GM10266 (cell line): ENCODE measurements at regions not wholly inside any gene's neighbourhood (a gene's known extent, or its start where the extent isn't known, plus 50 kb on each side); places are given as distances from the start of the nearest gene placed in this dataset.

ENCODE experiments used
- DNase-seq: peaks from one replicate; pipeline ENCODE4 v3.0.0; 2012; ENCODE audit errors: extremely low spot score
- TF ChIP-seq, protein P1 (sequence below): IDR thresholded peaks from 2 replicates; pipeline ENCODE4 v1.5.1; 2012; ENCODE audit warnings: mild to moderate bottlenecking, low read depth; ENCODE audit not compliant: control insufficient read depth, insufficient read depth; ENCODE audit errors: missing control alignments

DNA sequence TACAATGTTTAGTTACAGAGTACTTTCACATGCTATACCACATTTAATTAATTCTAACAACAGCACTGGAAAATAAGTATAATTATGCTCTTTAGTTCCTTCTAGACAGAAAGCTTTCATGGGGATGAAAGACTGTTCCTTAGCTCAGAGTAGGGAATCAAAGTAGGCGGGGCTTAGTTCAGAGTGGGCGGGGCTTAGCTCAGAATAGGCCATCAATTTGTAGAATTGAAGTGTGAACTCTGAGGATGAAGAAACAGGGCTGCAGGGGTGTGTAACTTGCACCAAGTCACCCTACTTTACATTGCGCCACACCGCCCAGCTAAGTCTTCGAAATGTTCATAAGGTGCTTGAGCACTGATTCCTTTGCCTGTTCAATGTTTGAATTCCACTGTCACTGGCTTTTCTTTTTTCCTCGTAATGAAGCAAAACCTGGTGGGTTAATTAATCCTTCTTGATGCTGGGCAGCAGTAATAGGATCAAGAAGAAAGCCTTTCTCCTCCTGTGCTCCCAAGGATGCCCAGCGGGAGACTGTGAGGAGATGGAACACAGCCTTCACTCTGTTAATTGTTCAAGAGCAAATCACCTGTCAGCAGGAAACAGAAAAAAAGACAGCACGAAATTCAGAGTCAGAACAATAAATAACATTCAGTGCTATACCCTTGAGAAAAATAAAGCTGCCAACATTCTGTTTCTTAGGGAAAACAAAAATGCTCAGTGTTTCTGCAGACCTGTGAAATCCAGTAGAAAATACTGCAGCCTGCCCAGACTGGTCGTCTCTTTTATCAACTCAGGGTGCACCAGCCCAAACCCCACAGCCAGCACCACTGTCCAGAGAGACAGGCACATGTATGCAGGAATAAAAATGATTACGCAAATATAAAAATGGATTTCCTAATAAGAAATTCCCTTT lies 66.5 kb upstream of the CAMK1G start:
- DNase-seq, result no peak
- TF ChIP-seq, protein P1, sequence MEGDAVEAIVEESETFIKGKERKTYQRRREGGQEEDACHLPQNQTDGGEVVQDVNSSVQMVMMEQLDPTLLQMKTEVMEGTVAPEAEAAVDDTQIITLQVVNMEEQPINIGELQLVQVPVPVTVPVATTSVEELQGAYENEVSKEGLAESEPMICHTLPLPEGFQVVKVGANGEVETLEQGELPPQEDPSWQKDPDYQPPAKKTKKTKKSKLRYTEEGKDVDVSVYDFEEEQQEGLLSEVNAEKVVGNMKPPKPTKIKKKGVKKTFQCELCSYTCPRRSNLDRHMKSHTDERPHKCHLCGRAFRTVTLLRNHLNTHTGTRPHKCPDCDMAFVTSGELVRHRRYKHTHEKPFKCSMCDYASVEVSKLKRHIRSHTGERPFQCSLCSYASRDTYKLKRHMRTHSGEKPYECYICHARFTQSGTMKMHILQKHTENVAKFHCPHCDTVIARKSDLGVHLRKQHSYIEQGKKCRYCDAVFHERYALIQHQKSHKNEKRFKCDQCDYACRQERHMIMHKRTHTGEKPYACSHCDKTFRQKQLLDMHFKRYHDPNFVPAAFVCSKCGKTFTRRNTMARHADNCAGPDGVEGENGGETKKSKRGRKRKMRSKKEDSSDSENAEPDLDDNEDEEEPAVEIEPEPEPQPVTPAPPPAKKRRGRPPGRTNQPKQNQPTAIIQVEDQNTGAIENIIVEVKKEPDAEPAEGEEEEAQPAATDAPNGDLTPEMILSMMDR, result no peak

DNA sequence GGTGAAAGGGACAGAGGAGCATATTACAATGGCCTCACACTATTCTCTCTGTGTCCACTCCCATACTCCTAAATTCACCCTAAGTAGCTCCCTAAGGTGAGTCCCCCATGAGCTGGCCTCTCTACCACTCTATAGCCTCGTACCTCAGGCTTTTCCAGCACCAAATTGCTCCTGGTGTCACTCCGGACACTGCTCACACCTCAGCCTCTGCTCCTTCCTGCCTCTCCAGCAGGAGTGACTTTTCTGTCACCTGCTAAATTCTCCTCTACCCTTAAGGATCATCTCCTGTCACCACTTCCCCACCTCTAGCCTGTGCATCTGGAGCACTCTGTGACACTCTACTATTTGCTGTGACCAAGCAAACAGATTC lies 65.8 kb upstream of the CAMK1G start:
- TF ChIP-seq, protein P1, result no peak
- no peak for DNase-seq

DNA sequence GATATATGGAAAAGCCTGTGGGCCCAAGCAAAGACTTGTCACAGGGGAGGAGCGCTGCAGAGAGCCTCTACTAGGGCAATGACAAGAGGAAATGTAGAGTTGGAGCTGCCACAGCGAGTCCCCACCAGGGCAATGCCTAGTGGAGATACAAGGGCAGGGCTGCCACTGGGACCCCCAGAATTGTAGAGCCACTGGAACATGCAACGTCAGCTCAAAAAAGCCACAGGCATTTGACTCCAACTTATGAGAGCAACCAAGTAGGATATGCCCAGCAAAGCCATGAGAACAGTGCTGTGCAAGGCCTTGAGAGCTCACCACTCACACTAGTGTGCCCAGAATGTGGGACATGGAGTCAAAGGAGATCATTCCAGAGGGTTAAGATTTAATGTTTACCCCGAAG lies 63.7 kb upstream of the CAMK1G start:
- TF ChIP-seq, protein P1, result no peak
- no peak for DNase-seq

DNA sequence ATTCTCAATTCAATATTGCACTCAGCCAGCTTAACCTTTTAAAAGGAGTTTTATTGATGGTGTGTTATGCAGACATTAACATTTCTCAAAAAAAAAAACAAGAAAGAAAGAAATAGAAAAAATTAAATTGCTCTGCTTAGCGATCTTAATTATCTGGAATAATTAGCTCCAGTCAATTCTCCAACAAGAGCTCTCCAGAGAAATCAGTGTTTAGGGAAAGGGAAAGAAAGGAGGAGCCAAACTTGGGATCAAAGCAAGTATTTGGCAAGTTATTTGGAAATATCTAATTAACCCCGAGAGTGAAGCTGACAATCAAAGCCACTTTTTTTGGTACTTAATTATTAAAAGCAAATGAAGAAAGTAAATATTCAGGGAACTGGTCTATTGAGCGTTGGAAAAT lies 60.7 kb upstream of the CAMK1G start:
- DNase-seq, result no peak
- TF ChIP-seq, protein P1, result no peak

DNA sequence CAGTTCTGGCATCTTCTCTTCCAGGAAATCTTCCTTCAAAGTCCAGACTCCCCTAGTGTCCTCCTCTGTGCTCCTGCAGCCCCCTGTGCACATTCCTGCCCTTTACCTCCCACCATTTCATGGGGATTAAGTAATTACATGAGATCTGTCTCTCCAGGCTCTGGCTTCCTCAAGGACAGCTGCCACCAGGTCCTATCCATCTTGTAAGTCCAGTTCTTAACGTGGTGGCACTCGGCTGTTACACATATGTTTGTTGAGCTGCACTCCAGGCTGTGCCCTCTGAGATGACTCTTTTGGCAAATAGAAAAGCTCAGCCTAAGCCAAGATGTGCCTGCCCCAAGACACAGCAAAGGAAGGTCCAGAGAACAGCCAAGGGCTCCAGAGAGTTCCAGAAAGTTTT lies 57.4 kb upstream of the CAMK1G start:
- no peak for DNase-seq
- TF ChIP-seq, protein P1, result no peak

DNA sequence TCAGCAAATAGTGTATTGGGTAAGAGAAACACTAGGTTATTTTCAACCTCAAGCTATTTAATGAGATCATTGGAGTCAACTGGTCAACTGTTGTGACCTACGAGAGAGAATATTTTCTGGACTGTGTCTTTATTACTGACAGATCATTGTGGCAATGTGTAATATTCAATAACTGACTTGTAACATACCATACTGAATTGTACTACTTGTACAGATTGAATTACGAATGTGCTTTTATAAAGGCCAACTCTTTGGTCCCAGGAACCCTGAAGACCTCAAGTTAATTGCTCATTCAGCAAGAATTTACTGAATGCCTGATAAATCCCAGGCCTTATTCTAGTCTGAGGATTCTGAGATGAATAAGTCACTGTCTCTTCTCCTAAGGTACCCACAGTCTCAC lies 56.1 kb upstream of the CAMK1G start:
- DNase-seq, result no peak

DNA sequence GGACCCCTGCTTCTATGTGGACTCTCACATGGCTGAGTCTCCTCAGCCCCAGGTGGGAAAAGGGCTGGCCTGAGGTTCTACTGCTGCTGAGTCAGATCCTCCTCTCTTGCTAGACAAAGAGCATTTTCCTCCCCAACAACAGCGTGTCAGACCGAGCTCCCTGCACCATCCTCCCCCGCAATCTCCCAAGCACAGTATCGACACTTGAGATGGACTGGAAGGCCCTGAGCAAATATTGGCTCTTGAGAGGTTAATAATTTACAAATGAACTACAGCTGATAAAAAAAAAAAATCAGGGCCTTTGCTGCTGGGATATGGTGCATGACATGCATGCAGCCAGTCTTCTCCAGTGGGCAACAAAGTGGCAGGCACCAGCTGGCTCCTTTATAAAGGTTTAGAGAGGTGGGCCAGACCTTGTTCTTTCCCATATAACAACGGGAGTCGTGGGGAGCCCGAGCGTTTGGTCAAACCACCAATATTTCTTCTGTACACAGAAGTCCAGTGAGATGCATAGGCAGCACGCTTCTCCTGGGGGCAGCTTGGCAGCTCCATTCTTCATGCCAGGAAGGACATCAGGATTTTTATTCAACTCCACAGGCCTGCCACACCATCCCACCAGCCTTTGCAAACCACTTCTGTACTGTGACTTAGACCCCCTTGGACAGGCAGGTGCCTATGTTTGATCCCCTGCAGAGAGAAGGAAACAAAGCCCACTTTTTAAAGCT lies 55.4 kb upstream of the CAMK1G start:
- no peak for DNase-seq
- TF ChIP-seq, protein P1, result no peak

More for the DNA sequence above, 56.1 kb upstream of the CAMK1G start:
- TF ChIP-seq, protein P1, result no peak
